K562 (cell line): ENCODE measurements at regions not wholly inside any gene's neighbourhood (a gene's known extent, or its start where the extent isn't known, plus 50 kb on each side); places are given as distances from the start of the nearest gene placed in this dataset.

Source experiments
- ATAC-seq: fragments of 200-7000 bp; cut with Tn5 transposase; 3 replicates; pipeline ENCODE4 v1.9.1; 2020; ENCODE audit warnings: moderate library complexity
- BruUV-seq: library from RNA; stranded (reverse); fragments of 400-500 nt; replicated peaks from 2 replicates; lab custom pipeline; 2021; lab: Mats Ljungman, UMichigan
- CTCF ChIA-PET: fragments of 300-600 bp; formaldehyde crosslinking; extraction: SDS; loops from one replicate; lab custom pipeline; 2021; ENCODE audit warnings: low intra/inter-chr PET ratio; lab: Yijun Ruan, JAX
- POLR2A ChIA-PET: fragments of 300-600, 350-650 bp; sonication (Branson Sonifier 250); formaldehyde crosslinking; extraction: SDS; loops from one replicate; lab custom pipeline; 2021; ENCODE audit warnings: antibody characterized with exemption, inconsistent platforms; lab: Yijun Ruan, JAX
- DNase-seq, 4 experiments: peaks; one replicate each; pipeline versions ENCODE4 v3.0.0 to v3.0.0-alpha.2; 2011 to 2018; ENCODE audit warnings: low spot score in 3 of 4, mixed read lengths in 3 of 4; ENCODE audit errors: extremely low read depth in 1 of 4
- FAIRE-seq: peaks from 2 replicates; lab custom pipeline; 2011; peaks lifted over from hg19 to GRCh38; lab: Jason Lieb, UNC
- H2AFZ ChIP-seq: 2 replicates; pipeline ENCODE4 v1.6.0; 2011; ENCODE audit warnings: low read depth, low read length, control low read depth, inconsistent platforms
- H3K27ac ChIP-seq: fragments of 200-600 bp; 3 replicates; pipeline ENCODE4 v1.8.0; 2011; ENCODE audit warnings: low read depth, mild to moderate bottlenecking, control low read depth, inconsistent platforms, low read length, moderate library complexity, mixed read lengths; ENCODE audit errors: extremely low read depth
- H3K27me3 ChIP-seq, 2 experiments: fragments of 300-600 bp in 1 of 2; 2 replicates in 1 of 2; 3 replicates in 1 of 2; pipeline versions ENCODE4 v1.6.0 to v1.8.0; 2011; ENCODE audit warnings: inconsistent platforms in 2 of 2, low read length in 2 of 2, mild to moderate bottlenecking in 1 of 2, mixed read lengths in 1 of 2, moderate library complexity in 1 of 2; ENCODE audit not compliant: control insufficient read depth in 2 of 2, insufficient read depth in 2 of 2
- H3K36me3 ChIP-seq: fragments of 300-600 bp; 3 replicates; pipeline ENCODE4 v1.8.0; 2011; ENCODE audit warnings: mild to moderate bottlenecking, low read length, inconsistent platforms; ENCODE audit not compliant: control insufficient read depth, insufficient read depth
- H3K4me1 ChIP-seq, 2 experiments: fragments of 200-600 bp in 1 of 2; replicated peaks in 1 of 2; 2 replicates in 1 of 2; 3 replicates in 1 of 2; pipeline versions ENCODE4 v1.5.1 to v1.8.0; 2011; ENCODE audit warnings: inconsistent platforms in 2 of 2, low read length in 2 of 2, mild to moderate bottlenecking in 1 of 2, mixed read lengths in 1 of 2, moderate library complexity in 1 of 2; ENCODE audit not compliant: control insufficient read depth in 2 of 2, insufficient read depth in 2 of 2
- H3K4me2 ChIP-seq: 2 replicates; pipeline ENCODE4 v1.6.1; 2011; ENCODE audit warnings: low read length, control low read depth, inconsistent platforms, mixed read lengths; ENCODE audit not compliant: insufficient read depth
- H3K4me3 ChIP-seq: fragments of 200-600 bp; sonication (generic), shearing (Covaris generic); 2 replicates; pipeline ENCODE4 v1.5.1; 2016; ENCODE audit warnings: control low read depth, inconsistent platforms
- H3K79me2 ChIP-seq: fragments of 200-600 bp; 3 replicates; pipeline ENCODE4 v1.8.0; 2011; ENCODE audit warnings: low read length, inconsistent platforms; ENCODE audit not compliant: control insufficient read depth, insufficient read depth
- H3K9ac ChIP-seq, 2 experiments: 2 replicates each; pipeline versions ENCODE4 v1.6.0 to v1.6.1; 2011; ENCODE audit warnings: low read depth in 2 of 2, low read length in 2 of 2, control low read depth in 1 of 2, inconsistent platforms in 1 of 2, mild to moderate bottlenecking in 1 of 2, mixed read lengths in 1 of 2; ENCODE audit not compliant: insufficient read depth in 1 of 2
- H3K9me1 ChIP-seq: one replicate; pipeline ENCODE4 v1.6.0; 2011; ENCODE audit warnings: inconsistent platforms, mild to moderate bottlenecking, low read length, moderate library complexity; ENCODE audit not compliant: control insufficient read depth, insufficient read depth
- H3K9me3 ChIP-seq: replicated peaks from 2 replicates; pipeline ENCODE4 v1.5.1; 2011; ENCODE audit warnings: low read depth, low read length, inconsistent platforms; ENCODE audit not compliant: control insufficient read depth, insufficient read depth
- H4K20me1 ChIP-seq: replicated peaks from 2 replicates; pipeline ENCODE4 v1.6.1; 2011; ENCODE audit warnings: low read length, inconsistent platforms, mixed read lengths; ENCODE audit not compliant: control insufficient read depth, insufficient read depth
- CXXC5 ChIP-seq: fragments of 250-450 bp; sonication (Bioruptor Pico); IDR thresholded peaks from 2 replicates; pipeline ENCODE4 v1.8.0; 2022; ENCODE audit warnings: inconsistent platforms, mild to moderate bottlenecking, moderate library complexity
- NEUROD1 ChIP-seq: fragments of 150-350 bp; IDR thresholded peaks from 2 replicates; pipeline ENCODE4 v1.6.1; 2014; ENCODE audit warnings: borderline replicate concordance, low read length, low read depth; ENCODE audit not compliant: partially characterized antibody
- RAD21 ChIP-seq, 2 experiments: fragments of 250-450 bp in 1 of 2; fragments of 450-650 bp in 1 of 2; sonication (Bioruptor Pico) in 1 of 2; formaldehyde crosslinking in 1 of 2; IDR thresholded peaks in 1 of 2; conservative IDR thresholded peaks in 1 of 2; 2 replicates each; pipeline versions ENCODE4 v1.4.0 to v1.8.0; 2020 to 2022; ENCODE audit warnings: mild to moderate bottlenecking in 2 of 2, moderate library complexity in 1 of 2
- RBM39 ChIP-seq: fragments of 200-400 bp; formaldehyde crosslinking; optimal IDR thresholded peaks from 2 replicates; pipeline ENCODE3; 2018; ENCODE audit warnings: low read depth, low read length
- SRF ChIP-seq, 2 experiments: fragments of 250-450, 450-650 bp in 1 of 2; sonication (Bioruptor Pico) in 1 of 2; sonication (generic) in 1 of 2; formaldehyde crosslinking; IDR thresholded peaks; 2 replicates each; pipeline versions ENCODE4 v1.5.0 to v1.5.1; 2020 to 2022; ENCODE audit warnings: mild to moderate bottlenecking in 1 of 2, missing genetic modification reagents in 1 of 2
- WGBS: fragments of 100-300 bp; shearing (Covaris generic); methylation state at CpG from one replicate; pipeline ENCODE4 v1.1.6; 2016; ENCODE audit warnings: low coverage, mixed read lengths; ENCODE audit not compliant: insufficient coverage; ENCODE audit errors: missing lambda C conversion rate; 5-methylcytosine and 5-hydroxymethylcytosine counted together
- in situ Hi-C: fragments of 300-500 bp; cut with MboI; formaldehyde crosslinking; loops from 4 replicates; pipeline ENCODE4 v1.15.0; 2018; ENCODE audit warnings: inconsistent platforms, mixed read lengths
- intact Hi-C: fragments of 100-400 bp; cut with micrococcal nuclease; formaldehyde crosslinking; loops from 2 replicates; pipeline ENCODE4 v1.14.2; 2022
- TF ChIP-seq, protein P1 (sequence below): fragments of 450-650 bp; IDR thresholded peaks from 2 replicates; pipeline ENCODE4 v1.6.1; 2016; ENCODE audit warnings: borderline replicate concordance
- TF ChIP-seq, protein P2 (sequence below): fragments of 450-650 bp; IDR thresholded peaks from 2 replicates; pipeline ENCODE4 v1.6.1; 2016
- TF ChIP-seq, protein P3 (sequence below), 3 experiments: IDR thresholded peaks in 2 of 3; conservative IDR thresholded peaks in 1 of 3; 2 replicates each; pipeline ENCODE4 v1.5.1; 2011 to 2012; ENCODE audit warnings: low read length in 3 of 3, mild to moderate bottlenecking in 3 of 3, control low read depth in 2 of 3, improper control_type of control experiment in 1 of 3, inconsistent platforms in 1 of 3, low read depth in 1 of 3, mixed read lengths in 1 of 3, moderate library complexity in 1 of 3; ENCODE audit not compliant: insufficient read depth in 2 of 3
- TF ChIP-seq, protein P4 (sequence below): fragments of 450-650 bp; formaldehyde crosslinking; IDR thresholded peaks from 2 replicates; pipeline ENCODE4 v1.4.0; 2022; ENCODE audit warnings: missing genetic modification characterization

DNA sequence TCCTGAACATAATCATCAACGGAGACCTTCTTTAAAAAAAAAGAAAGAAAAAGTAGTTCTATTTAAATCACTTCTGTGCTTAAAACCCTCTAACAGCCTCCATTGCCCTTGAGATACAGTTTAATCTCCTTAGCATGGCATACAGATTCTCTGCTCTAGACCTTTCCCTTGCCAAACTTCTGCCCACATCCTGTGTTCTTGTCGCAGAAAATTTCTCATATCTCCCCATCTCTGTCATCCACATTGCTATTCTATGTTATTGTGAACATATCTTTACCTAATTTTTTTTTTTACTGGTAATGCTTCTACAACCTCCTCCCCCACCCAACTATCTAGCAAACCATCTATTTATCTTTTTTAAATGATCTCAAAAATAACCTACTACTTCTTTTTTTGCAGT lies 135.7 kb upstream of the PROX1 start:
- ATAC-seq (no peak), DNase-seq (no peak), FAIRE-seq (no peak)
- no peak overlapping the region for H2AFZ ChIP-seq
- no peaks in the 10 kb centered on the region for H4K20me1 ChIP-seq
- no peak overlapping the region for H3K27ac ChIP-seq
- H3K4me1 ChIP-seq, result no peaks in the 10 kb centered on the region
- no peaks in the 10 kb centered on the region for H3K79me2 ChIP-seq
- no peaks in the 10 kb centered on the region for H3K9me3 ChIP-seq
- H3K4me3 ChIP-seq, result no peak overlapping the region
- no peaks in the 10 kb centered on the region for H3K9me1 ChIP-seq
- in situ Hi-C loops, result no loop called here
- intact Hi-C loops, result loop anchor here (1.0 kb wide), 1 partner anchor 11 kb away; no protein-coding TSS in a partner anchor
- H3K36me3 ChIP-seq, result no peaks in the 10 kb centered on the region
- CTCF ChIA-PET, result no interaction called here
- no TSS peak for BruUV-seq
- H3K27me3 ChIP-seq, result peaks cover 0 to 11% of the 10 kb centered on the region in 2 experiments; a peak in 2 of 5 replicates
- no peak overlapping the region for H3K4me2 ChIP-seq
- TF ChIP-seq SRF (CRISPR knock-in tag; IDR thresholded peaks at IDR 0.05), result no peak
- TF ChIP-seq, protein P1, sequence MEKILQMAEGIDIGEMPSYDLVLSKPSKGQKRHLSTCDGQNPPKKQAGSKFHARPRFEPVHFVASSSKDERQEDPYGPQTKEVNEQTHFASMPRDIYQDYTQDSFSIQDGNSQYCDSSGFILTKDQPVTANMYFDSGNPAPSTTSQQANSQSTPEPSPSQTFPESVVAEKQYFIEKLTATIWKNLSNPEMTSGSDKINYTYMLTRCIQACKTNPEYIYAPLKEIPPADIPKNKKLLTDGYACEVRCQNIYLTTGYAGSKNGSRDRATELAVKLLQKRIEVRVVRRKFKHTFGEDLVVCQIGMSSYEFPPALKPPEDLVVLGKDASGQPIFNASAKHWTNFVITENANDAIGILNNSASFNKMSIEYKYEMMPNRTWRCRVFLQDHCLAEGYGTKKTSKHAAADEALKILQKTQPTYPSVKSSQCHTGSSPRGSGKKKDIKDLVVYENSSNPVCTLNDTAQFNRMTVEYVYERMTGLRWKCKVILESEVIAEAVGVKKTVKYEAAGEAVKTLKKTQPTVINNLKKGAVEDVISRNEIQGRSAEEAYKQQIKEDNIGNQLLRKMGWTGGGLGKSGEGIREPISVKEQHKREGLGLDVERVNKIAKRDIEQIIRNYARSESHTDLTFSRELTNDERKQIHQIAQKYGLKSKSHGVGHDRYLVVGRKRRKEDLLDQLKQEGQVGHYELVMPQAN, result no peak
- WGBS, result 0% methylated on average over 2 of the region's 2 CpGs
- POLR2A ChIA-PET, result no interaction called here
- no peak overlapping the region for H3K9ac ChIP-seq

DNA sequence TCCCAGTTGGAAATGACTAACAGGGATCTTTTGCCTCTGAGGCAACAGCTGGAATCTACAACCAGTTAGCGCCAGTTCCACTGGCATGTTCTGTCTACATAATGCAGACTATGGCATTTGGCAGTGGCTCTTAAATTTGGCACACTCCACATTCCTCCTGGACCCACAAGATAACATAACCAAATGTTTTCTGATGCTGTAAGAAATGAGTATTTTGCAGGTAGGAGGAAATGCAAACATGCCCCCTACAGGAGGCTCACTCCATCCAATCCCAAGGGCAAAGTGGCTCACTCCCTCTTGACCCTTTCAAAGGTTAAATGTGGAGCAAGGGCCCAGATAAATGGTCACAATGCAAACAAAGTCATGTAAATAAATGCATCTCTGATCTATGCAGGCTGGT lies 129.2 kb upstream of the PROX1 start:
- intact Hi-C loops, result no loop called here
- no peaks in the 10 kb centered on the region for H3K9me1 ChIP-seq
- H3K27ac ChIP-seq, result no peak overlapping the region
- H3K4me1 ChIP-seq, result no peaks in the 10 kb centered on the region
- H3K4me2 ChIP-seq, result no peak overlapping the region
- BruUV-seq, result no TSS peak
- CTCF ChIA-PET, result no interaction called here
- ATAC-seq (no peak), DNase-seq (no peak), FAIRE-seq (no peak)
- H4K20me1 ChIP-seq, result no peaks in the 10 kb centered on the region; the same call in 1 of the 2 replicates
- H3K9ac ChIP-seq, result no peak overlapping the region
- H3K36me3 ChIP-seq, result no peaks in the 10 kb centered on the region
- in situ Hi-C loops, result no loop called here
- POLR2A ChIA-PET, result no interaction called here
- no peak overlapping the region for H3K4me3 ChIP-seq
- H3K79me2 ChIP-seq, result no peaks in the 10 kb centered on the region
- H3K9me3 ChIP-seq, result no peaks in the 10 kb centered on the region
- TF ChIP-seq, protein P2, sequence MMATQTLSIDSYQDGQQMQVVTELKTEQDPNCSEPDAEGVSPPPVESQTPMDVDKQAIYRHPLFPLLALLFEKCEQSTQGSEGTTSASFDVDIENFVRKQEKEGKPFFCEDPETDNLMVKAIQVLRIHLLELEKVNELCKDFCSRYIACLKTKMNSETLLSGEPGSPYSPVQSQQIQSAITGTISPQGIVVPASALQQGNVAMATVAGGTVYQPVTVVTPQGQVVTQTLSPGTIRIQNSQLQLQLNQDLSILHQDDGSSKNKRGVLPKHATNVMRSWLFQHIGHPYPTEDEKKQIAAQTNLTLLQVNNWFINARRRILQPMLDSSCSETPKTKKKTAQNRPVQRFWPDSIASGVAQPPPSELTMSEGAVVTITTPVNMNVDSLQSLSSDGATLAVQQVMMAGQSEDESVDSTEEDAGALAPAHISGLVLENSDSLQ, result no peak
- TF ChIP-seq, protein P3, sequence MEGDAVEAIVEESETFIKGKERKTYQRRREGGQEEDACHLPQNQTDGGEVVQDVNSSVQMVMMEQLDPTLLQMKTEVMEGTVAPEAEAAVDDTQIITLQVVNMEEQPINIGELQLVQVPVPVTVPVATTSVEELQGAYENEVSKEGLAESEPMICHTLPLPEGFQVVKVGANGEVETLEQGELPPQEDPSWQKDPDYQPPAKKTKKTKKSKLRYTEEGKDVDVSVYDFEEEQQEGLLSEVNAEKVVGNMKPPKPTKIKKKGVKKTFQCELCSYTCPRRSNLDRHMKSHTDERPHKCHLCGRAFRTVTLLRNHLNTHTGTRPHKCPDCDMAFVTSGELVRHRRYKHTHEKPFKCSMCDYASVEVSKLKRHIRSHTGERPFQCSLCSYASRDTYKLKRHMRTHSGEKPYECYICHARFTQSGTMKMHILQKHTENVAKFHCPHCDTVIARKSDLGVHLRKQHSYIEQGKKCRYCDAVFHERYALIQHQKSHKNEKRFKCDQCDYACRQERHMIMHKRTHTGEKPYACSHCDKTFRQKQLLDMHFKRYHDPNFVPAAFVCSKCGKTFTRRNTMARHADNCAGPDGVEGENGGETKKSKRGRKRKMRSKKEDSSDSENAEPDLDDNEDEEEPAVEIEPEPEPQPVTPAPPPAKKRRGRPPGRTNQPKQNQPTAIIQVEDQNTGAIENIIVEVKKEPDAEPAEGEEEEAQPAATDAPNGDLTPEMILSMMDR (IDR thresholded peaks at IDR 0.05 in 2 of 3, conservative IDR thresholded peaks at IDR 0.05 in 1 of 3; ENCODE audit: insufficient read depth in 2 of 3, low read depth in 1 of 3, low read length in 3 of 3), result peak in 2 of 3 experiments; percentile 14 to 30; a peak in 1 of 6 replicates
- TF ChIP-seq RAD21 (CRISPR knock-in tag; conservative IDR thresholded peaks at IDR 0.05 in 1 of 2, IDR thresholded peaks at IDR 0.05 in 1 of 2) (peak; percentile 10 to 34; a peak in 2 of 4 replicates), CXXC5 (no peak), RBM39 (no peak), NEUROD1 (no peak)
- TF ChIP-seq, protein P4, sequence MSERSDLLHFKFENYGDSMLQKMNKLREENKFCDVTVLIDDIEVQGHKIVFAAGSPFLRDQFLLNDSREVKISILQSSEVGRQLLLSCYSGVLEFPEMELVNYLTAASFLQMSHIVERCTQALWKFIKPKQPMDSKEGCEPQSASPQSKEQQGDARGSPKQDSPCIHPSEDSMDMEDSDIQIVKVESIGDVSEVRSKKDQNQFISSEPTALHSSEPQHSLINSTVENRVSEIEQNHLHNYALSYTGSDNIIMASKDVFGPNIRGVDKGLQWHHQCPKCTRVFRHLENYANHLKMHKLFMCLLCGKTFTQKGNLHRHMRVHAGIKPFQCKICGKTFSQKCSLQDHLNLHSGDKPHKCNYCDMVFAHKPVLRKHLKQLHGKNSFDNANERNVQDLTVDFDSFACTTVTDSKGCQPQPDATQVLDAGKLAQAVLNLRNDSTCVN (CRISPR knock-in tag), result no peak
- peaks cover 10 to 19% of the 10 kb centered on the region in 2 experiments for H3K27me3 ChIP-seq
- H2AFZ ChIP-seq, result no peak overlapping the region
- WGBS, result 0% methylated on average over 1 of the region's 1 CpG
